GM12891 (cell line): ENCODE measurements at regions not wholly inside any gene's neighbourhood (a gene's known extent, or its start where the extent isn't known, plus 50 kb on each side); places are given as distances from the start of the nearest gene placed in this dataset.

ENCODE experiments used
- PAX5 ChIP-seq: IDR thresholded peaks from 2 replicates; pipeline ENCODE4 v1.6.1; 2011; ENCODE audit warnings: low read length, moderate library complexity, mild to moderate bottlenecking; ENCODE audit not compliant: insufficient read depth, severe bottlenecking
- POLR2A ChIP-seq: IDR thresholded peaks from 2 replicates; pipeline ENCODE4 v1.6.1; 2011; ENCODE audit warnings: low read depth, low read length, control low read depth
- POLR2AphosphoS5 ChIP-seq: IDR thresholded peaks from 2 replicates; pipeline ENCODE4 v1.6.1; 2011; ENCODE audit warnings: low read depth, low read length, control low read depth
- TAF1 ChIP-seq: IDR thresholded peaks from 2 replicates; pipeline ENCODE4 v1.6.1; 2011; ENCODE audit warnings: low read depth, low read length, control low read depth

DNA sequence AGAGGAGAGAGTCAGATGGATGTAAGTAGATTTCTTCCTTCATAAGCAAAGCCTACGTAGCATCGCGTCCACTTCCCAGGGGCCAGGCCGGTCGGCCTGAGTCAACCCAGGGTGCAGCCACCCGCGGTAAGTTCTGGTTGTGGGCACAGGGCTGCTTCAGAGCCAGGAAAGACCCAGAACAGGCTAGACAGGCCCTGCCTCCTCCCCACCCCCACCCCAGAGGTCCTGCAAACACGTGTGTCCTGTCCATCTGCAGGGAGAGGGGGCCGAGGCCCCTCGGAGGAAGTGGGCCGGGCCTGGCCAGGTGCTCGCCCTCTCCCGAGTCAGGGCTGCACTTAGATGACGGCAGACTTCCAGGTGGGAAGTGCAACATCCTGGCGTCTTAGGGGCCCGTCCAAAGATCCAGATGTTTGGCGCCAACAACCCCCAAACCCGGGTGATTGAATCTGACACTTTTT, 100.8 kb upstream of the ALDH1A3 start:
- TF ChIP-seq POLR2A, result no peak
- TF ChIP-seq TAF1, result no peak
- TF ChIP-seq POLR2AphosphoS5, result no peak
- TF ChIP-seq PAX5, result no peak
